Left kidney (tissue), 1 donor: ENCODE measurements at regions not wholly inside any gene's neighbourhood (a gene's known extent, or its start where the extent isn't known, plus 50 kb on each side); places are given as distances from the start of the nearest gene placed in this dataset.
A peak's percentile ranks its signal among the peaks of the same experiment; 100 is the strongest.

Source experiments
- DNase-seq: peaks from one replicate; pipeline ENCODE4 v3.0.0-alpha.2; 2013

DNA sequence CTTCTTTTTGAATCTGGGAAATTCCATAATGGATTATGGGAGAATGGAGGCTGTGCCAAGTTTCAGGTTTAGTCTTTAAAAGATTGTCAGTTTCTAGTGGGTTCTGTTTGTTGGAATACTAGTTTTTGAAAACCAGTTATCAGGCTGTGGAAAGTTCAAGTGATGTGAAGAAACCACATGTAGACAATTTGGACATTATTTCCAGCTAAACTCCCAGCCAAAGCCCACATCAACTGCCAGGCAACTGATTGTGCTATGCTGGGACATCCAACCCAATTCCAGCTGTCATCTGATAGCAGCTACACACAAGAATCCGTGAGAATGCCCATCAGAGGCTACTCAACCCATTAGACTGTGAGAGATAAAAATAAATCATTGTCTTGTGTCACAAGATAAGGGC, 546.1 kb upstream of the ADAMTS5 start:
- DNase-seq: no peak

DNA sequence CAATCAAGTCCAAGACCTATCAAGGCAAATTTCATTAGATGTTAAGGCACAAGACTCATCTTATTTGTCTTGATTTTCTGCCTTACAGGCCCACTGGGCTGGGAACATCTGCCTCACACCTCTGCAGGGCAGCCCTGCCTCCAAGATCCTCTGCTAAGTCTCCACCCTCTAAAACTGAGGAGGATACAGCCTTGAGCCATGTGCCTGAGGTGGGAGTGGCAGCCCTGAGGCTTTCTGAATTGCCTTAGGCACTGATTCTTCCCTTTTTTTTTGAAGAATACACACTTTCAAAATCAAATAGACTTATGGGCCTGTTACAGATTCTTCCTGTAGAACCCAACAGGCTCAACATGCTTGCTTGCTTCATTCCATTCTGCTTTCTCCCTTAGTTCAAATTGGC, 544.3 kb upstream of the ADAMTS5 start:
- DNase-seq: no peak

DNA sequence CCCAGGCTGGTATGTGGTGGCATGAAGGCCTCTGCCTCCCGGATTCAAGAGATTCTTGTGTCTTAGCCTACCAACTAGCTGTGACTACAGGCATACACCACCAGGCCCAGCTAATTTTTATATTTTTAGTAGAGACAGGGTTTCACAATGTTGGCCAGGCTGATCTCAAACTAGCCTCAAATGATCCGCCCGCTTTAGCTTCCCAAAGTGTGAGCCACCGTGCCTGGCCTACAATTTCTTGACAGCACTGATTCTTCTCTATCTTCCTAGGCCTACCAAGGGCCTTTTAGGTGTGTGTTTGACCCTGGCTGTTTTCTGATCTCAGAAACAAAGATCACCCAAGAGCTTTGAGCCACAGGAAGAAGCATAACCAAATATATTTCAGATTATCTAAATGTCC, 540.8 kb upstream of the ADAMTS5 start:
- no peak for DNase-seq

GRCh38 chr21:27505516-27505915, 538.6 kb upstream of the ADAMTS5 start:
- DNase-seq: no peak

DNA sequence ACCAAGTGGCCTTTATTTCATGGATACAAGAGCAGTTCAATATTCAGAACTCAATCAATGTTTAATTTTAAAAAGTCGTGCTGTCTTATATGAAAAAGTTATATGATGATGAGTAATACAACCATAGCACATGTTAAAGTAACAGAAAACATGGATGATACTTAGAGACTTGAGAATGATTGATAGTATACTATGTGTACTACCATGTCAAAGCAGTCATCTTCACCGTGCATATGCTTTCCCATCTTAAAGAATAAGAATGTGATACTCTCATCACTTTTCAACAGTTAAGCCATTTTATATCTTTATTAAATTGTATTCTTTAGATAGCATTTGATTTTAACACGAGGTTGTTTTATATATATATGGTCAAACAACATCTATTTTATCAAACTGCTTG, 535.9 kb upstream of the ADAMTS5 start:
- DNase-seq: no peak

DNA sequence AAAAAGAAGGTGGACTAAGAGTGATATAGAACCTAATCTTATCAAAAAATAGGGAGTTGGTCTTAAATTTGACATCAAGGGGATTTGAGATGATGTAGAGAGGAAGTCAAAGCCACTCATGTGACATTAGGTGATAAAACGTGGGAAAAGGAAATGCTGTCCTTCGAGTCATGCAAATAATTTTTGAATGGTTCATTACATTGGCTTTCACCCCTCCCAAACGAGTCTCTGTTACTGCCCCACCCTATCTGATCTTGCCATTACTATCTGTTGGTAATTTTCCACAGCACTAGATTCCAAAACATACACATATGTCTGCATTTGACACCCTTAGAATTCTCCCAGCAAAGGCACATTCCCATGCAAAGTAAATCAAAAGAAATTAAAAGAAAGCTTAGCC, 531.1 kb upstream of the ADAMTS5 start:
- DNase-seq: no peak

GRCh38 chr21:27495836-27496235, 528.9 kb upstream of the ADAMTS5 start:
- no peak for DNase-seq

DNA sequence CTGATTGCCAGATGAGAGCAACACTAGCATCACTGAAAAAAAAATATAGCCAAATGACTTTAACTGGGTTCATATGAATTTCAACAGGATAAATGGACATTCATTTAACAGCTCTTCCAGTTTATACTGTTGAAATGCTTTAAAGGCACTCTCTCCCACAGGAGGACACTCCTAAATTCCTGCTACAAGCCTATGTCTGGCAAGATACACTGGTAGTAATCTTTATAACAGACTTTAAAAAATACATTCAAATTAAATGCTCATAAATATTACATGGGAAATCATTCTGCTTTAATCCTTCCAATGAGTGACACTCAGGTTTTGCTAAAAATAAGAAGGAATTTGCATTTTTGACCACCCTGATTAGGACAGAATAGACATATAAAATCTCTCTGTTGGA, 526.7 kb upstream of the ADAMTS5 start:
- DNase-seq: no peak

DNA sequence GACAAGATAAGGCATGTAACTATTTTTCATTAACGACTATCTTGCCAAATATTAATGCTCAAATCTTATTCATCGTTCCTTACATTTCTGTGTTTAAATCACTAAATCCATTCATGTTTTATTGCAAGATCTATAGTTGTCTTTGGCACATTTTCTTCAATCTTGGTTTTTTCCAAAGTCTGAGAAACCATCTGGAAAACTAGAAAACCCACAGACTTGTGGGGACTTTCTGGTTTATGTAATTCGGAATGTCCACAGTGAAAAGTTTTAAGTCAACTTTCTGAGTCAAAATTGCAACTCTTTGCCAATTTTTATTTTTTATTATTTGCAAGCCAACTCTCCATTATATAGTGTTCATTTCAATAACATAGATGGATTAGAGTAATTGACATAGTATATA, 520.8 kb upstream of the ADAMTS5 start:
- DNase-seq: no peak

DNA sequence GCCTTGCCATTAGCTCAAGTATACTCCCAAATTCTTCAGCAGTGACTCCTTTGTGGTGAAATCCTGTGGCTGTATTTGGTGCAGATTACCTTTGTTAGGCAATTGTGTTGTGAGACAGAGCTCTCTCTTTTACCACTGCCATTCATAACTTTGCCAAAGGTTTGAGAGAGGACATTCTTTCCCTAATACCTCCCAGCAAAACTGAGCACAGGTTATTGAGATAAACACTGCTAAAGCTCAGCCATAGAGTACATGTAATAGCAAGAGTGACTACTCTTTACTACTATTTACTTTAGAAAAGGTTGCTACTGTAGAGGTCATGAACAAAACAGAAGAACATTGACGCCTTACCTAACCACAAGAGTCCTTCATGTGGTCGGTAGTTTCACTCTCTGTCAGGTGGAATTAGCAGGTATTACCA, 514.0 kb upstream of the ADAMTS5 start:
- no peak for DNase-seq

DNA sequence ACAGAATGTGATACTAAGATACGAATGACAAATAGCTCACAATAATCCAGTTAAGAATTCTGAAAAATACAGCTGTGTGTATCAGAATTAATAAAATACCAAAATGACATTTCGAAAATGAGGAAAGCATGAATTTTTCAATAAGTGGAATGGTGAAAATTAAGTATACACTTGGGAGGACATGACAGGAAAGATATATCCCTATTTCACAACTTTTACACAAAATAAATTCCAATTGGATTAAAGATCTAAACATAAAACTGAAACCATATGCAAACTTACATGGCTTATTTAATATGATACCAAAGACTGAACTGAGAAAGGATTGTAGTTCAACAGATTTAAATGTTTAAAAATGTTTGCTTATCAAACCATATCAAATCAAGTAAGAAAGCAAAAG, 510.4 kb upstream of the ADAMTS5 start:
- no peak for DNase-seq

GRCh38 chr21:27476696-27477095, 509.8 kb upstream of the ADAMTS5 start:
- DNase-seq: peak; percentile 25

DNA sequence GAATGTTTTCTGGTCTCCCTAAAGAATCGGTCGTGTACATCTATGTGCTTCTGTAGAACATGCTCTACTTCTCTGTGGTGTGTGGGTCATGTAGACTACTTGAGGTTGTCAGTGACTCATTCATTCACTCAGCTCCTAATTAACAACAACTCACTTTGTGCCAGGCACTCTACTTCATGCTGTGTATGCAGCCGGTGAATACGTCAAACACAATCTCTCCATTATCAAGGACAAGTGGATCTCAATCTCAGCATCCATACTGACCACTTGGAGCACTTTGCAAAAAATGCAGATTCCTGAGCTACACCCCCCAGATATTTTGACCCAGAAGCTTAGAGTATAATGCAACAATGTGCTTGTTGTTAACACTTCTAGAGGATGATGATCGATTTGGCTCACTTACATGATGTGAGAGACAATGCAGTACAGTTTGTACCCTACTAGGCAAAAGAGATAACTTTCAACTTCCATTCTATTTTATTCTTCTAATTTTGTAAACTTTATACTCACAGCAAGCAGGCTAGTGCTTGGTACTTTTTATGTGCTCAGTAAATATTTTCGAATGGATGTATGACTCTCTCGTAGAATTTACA, 508.6 kb upstream of the ADAMTS5 start:
- DNase-seq: no peak

- no peak for DNase-seq
Measured at GRCh38 chr21:27467366-27467765, 500.5 kb upstream of the ADAMTS5 start.

DNA sequence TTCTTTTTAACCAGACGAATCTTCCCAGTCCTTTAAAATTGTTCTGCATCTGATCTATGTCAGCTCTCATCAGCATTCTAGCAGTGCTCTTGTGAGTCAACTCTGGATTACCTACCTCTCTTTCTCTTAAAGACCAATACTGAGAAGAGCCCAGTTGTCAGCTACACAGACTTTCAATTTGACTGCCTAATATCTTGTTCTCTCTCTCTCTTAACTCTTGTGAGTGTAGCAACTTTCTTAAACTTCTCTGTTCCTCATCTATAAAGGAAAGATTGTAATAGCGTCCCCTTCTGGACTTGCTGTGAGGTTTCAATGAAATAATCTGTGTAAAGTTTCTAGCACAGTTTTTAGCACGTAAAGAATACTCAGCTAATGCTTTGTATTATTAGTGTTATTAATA, 499.3 kb upstream of the ADAMTS5 start:
- DNase-seq: no peak

GRCh38 chr21:27464648-27465047, 497.8 kb upstream of the ADAMTS5 start:
- DNase-seq: no peak

- no peak for DNase-seq
Measured at GRCh38 chr21:27462726-27463125, 495.8 kb upstream of the ADAMTS5 start.

DNA sequence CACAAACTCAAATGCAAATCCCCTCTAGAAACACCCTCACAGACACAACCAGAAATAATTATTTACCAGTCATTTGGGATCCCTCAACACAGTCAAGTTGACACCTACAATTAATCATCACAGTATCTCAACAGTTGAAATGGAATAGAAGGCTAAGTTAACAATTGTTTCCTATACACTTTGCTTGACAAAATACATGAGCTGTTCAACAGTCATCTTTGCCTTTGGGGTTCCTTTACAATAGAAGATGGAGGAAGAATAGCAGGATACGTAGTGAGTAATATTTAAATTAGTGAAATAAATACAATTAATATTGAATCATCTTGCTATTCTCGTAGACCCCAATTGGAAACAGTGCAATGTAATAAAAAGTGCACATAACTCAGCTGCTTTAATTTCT, 487.3 kb upstream of the ADAMTS5 start:
- no peak for DNase-seq

GRCh38 chr21:27451116-27451515, 484.2 kb upstream of the ADAMTS5 start:
- no peak for DNase-seq

DNA sequence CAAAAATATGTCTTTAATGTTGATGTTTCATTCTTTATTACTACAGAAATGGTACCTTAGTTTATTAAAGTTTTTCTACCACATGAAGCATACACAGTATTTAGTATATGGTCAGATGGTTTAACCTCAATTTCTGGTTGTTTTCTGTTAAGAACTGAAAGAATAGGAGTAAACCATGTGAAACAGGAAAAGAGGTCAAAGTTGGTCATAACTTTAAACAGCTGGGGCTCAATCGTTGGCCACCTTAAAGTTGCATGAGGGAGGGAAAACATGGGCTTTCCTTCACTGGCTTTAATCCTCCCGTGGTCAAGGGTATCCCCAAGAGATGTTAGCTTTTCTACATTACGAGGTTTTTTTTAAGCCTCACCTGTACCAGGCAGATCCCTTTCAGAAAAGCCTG, 483.3 kb upstream of the ADAMTS5 start:
- no peak for DNase-seq

DNA sequence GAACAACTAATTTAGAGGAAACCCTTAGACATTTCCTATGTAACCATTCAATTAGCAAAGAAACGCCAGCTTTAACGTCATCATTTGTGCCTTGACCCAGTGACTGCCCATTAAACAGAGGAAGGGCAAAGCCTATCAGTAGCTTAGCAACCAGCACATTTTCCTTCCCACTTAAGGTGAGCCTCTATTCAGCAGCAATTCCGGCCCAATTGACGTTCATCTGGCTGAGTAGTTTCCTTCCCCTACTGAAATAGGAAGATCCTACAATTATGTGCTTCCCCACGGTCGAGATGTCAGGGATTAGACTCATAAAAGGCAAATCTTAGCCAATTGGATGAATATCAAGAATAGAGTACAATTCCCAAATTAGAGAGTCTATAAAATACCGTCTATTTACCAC, 482.1 kb upstream of the ADAMTS5 start:
- no peak for DNase-seq

- no peak for DNase-seq
Measured at GRCh38 chr21:27447843-27448242, 481.0 kb upstream of the ADAMTS5 start.

GRCh38 chr21:27429710-27430341, 462.9 kb upstream of the ADAMTS5 start:
- DNase-seq: no peak

DNA sequence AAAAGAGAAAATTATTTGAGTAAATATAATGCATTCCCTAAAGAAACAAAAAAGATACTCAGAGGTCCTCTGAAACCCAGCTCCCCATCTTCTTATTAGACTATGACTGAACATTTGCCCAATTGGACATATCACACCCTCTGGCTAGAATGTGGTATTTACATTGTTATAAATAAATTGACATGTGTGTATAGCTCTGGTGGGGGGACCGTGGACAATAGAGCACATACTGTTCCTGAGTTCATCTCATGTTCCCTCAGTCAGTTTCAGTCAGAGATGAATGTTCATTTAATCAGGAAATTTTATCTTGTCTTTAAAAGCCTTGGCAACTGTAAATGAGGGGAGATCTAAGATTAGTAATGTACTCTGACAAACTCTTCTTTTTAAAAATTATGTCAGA, 459.3 kb upstream of the ADAMTS5 start:
- no peak for DNase-seq

- DNase-seq: no peak
Measured at GRCh38 chr21:27425574-27425973, 458.7 kb upstream of the ADAMTS5 start.
